SK-N-SH (cell line): ENCODE measurements at regions not wholly inside any gene's neighbourhood (a gene's known extent, or its start where the extent isn't known, plus 50 kb on each side); places are given as distances from the start of the nearest gene placed in this dataset.

ENCODE experiments used
- CTCF ChIA-PET: fragments of 300-600, 350-600 bp; formaldehyde crosslinking; extraction: SDS; loops from one replicate; lab custom pipeline; 2021; lab: Yijun Ruan, JAX
- POLR2A ChIA-PET: fragments of 350-600 bp; sonication (Branson Sonifier 250); formaldehyde crosslinking; extraction: SDS; loops from one replicate; lab custom pipeline; 2020; ENCODE audit warnings: antibody characterized with exemption, inconsistent platforms; lab: Yijun Ruan, JAX
- DNase-seq: peaks from one replicate; pipeline ENCODE4 v3.0.0; 2012
- H2AFZ ChIP-seq: fragments of 200-600 bp; sonication (generic); 2 replicates; pipeline ENCODE4 v1.8.1; 2016; ENCODE audit warnings: antibody characterized with exemption, mild to moderate bottlenecking, low read depth
- H3F3A ChIP-seq: fragments of 200-600 bp; sonication (generic); replicated peaks from 2 replicates; pipeline ENCODE3; 2016; ENCODE audit warnings: antibody characterized with exemption, mild to moderate bottlenecking; ENCODE audit not compliant: insufficient read depth
- H3K27ac ChIP-seq, 2 experiments: fragments of 200-500 bp in 1 of 2; fragments of 200-600 bp in 1 of 2; sonication (Bioruptor generic) in 1 of 2; sonication (generic), shearing (Covaris generic) in 1 of 2; 2 replicates each; pipeline versions ENCODE4 v1.5.1 to v1.6.1; 2014 to 2016; ENCODE audit warnings: low read depth in 2 of 2, inconsistent platforms in 1 of 2, low read length in 1 of 2, mild to moderate bottlenecking in 1 of 2, mixed read lengths in 1 of 2
- H3K27me3 ChIP-seq: fragments of 200-600 bp; sonication (generic), shearing (Covaris generic); 2 replicates; pipeline ENCODE4 v1.6.1; 2016; ENCODE audit warnings: mixed run types; ENCODE audit not compliant: insufficient read depth
- H3K36me3 ChIP-seq, 2 experiments: fragments of 200-500 bp in 1 of 2; fragments of 200-600 bp in 1 of 2; sonication (Bioruptor generic) in 1 of 2; sonication (generic) in 1 of 2; replicated peaks in 1 of 2; 2 replicates each; pipeline versions ENCODE3 to v1.5.1; 2014 to 2016; ENCODE audit warnings: low read length in 1 of 2, mild to moderate bottlenecking in 1 of 2; ENCODE audit not compliant: insufficient read depth in 2 of 2, control insufficient read depth in 1 of 2
- H3K4me1 ChIP-seq, 2 experiments: fragments of 200-500 bp in 1 of 2; fragments of 200-600 bp in 1 of 2; sonication (Bioruptor generic) in 1 of 2; sonication (generic), shearing (Covaris generic) in 1 of 2; 2 replicates each; pipeline versions ENCODE4 v1.5.1 to v1.6.1; 2014 to 2016; ENCODE audit warnings: low read depth in 1 of 2, low read length in 1 of 2, mixed run types in 1 of 2; ENCODE audit not compliant: insufficient read depth in 2 of 2, control insufficient read depth in 1 of 2
- H3K4me2 ChIP-seq: fragments of 200-600 bp; sonication (generic), shearing (Covaris generic); 2 replicates; pipeline ENCODE4 v1.6.1; 2017; ENCODE audit warnings: mixed run types
- H3K4me3 ChIP-seq, 2 experiments: fragments of 200-500 bp in 1 of 2; fragments of 200-600 bp in 1 of 2; sonication (Bioruptor generic) in 1 of 2; sonication (generic), shearing (Covaris generic) in 1 of 2; 2 replicates each; pipeline versions ENCODE4 v1.5.1 to v1.8.1; 2014 to 2016; ENCODE audit warnings: low read depth in 2 of 2, inconsistent platforms in 1 of 2, low read length in 1 of 2, mild to moderate bottlenecking in 1 of 2, mixed read lengths in 1 of 2, moderate library complexity in 1 of 2
- H3K79me2 ChIP-seq: fragments of 200-600 bp; sonication (generic); 2 replicates; pipeline ENCODE4 v1.8.1; 2017; ENCODE audit warnings: mild to moderate bottlenecking; ENCODE audit not compliant: insufficient read depth
- H3K9ac ChIP-seq: fragments of 200-600 bp; sonication (generic); 2 replicates; pipeline ENCODE4 v1.6.1; 2017; ENCODE audit warnings: mixed run types
- H3K9me2 ChIP-seq: fragments of 200-600 bp; sonication (generic); 2 replicates; pipeline ENCODE4 v1.6.1; 2017; ENCODE audit warnings: mixed run types
- H3K9me3 ChIP-seq: fragments of 200-600 bp; sonication (generic); 2 replicates; pipeline ENCODE4 v1.6.1; 2017; ENCODE audit warnings: mixed run types, mild to moderate bottlenecking, moderate library complexity
- H4K20me1 ChIP-seq: fragments of 200-600 bp; sonication (generic); 2 replicates; pipeline ENCODE4 v1.6.1; 2017; ENCODE audit warnings: mild to moderate bottlenecking, mixed run types; ENCODE audit not compliant: insufficient read depth
- ELF1 ChIP-seq: IDR thresholded peaks from 2 replicates; pipeline ENCODE4 v1.4.0; 2012
- EP300 ChIP-seq, 2 experiments: IDR thresholded peaks; 2 replicates each; pipeline versions ENCODE4 v1.4.0 to v1.6.1; 2012; ENCODE audit warnings: borderline replicate concordance in 1 of 2, low read depth in 1 of 2, low read length in 1 of 2
- JUND ChIP-seq: IDR thresholded peaks from 2 replicates; pipeline ENCODE4 v1.4.0; 2012
- RCOR1 ChIP-seq: fragments of 150-350 bp; IDR thresholded peaks from 2 replicates; pipeline ENCODE4 v1.6.1; 2017; ENCODE audit warnings: antibody characterized with exemption, low read length
- REST ChIP-seq: IDR thresholded peaks from 2 replicates; pipeline ENCODE4 v1.6.1; 2012; ENCODE audit warnings: mild to moderate bottlenecking, low read depth, low read length, moderate library complexity
- SMC3 ChIP-seq: IDR thresholded peaks from 2 replicates; pipeline ENCODE4 v1.6.1; 2012; ENCODE audit warnings: low read depth, low read length, improper control_type of control experiment
- TCF12 ChIP-seq: IDR thresholded peaks from 2 replicates; pipeline ENCODE4 v1.4.0; 2012
- WGBS: methylation state at CpG from one replicate; pipeline ENCODE4 v1.1.6; 2017; ENCODE audit warnings: low lambda C conversion rate; 5-methylcytosine and 5-hydroxymethylcytosine counted together
- TF ChIP-seq, protein P1 (sequence below): fragments of 200-600 bp; sonication (generic); IDR thresholded peaks from 2 replicates; pipeline ENCODE4 v1.6.1; 2017; ENCODE audit warnings: antibody characterized with exemption, mild to moderate bottlenecking, moderate library complexity

DNA sequence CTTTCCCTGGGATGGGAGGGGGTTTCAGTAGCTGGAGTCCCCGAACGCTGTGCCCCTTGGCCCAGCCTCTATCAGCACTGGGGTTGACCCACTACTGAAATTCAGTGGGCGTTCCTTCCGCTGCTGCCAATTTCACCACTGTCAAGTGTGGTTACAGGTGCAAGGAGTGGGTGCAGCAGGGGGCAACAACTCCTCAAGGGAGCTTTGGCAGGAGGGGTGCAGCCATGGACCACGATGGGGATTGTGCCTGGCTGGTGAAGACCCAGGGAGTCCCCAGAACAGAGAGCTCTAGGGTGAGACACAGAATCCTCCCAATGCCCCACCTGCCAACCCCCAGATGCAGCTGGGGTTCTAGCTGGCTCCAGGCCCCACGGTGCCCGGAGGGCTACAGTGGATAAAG is 123.5 kb upstream of the SDK2 start (continued):
- TF ChIP-seq, protein P1, sequence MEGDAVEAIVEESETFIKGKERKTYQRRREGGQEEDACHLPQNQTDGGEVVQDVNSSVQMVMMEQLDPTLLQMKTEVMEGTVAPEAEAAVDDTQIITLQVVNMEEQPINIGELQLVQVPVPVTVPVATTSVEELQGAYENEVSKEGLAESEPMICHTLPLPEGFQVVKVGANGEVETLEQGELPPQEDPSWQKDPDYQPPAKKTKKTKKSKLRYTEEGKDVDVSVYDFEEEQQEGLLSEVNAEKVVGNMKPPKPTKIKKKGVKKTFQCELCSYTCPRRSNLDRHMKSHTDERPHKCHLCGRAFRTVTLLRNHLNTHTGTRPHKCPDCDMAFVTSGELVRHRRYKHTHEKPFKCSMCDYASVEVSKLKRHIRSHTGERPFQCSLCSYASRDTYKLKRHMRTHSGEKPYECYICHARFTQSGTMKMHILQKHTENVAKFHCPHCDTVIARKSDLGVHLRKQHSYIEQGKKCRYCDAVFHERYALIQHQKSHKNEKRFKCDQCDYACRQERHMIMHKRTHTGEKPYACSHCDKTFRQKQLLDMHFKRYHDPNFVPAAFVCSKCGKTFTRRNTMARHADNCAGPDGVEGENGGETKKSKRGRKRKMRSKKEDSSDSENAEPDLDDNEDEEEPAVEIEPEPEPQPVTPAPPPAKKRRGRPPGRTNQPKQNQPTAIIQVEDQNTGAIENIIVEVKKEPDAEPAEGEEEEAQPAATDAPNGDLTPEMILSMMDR: no peak

GRCh38 chr17:73768691-73769090 is 124.4 kb upstream of the SDK2 start:
- H2AFZ ChIP-seq: no peak overlapping the region
- no peak overlapping the region for H3K4me2 ChIP-seq
- no peaks in the 10 kb centered on the region for H3K27me3 ChIP-seq
- H3K36me3 ChIP-seq: no peaks in the 10 kb centered on the region
- no peak overlapping the region for H3K9ac ChIP-seq
- no peaks in the 10 kb centered on the region for H4K20me1 ChIP-seq
- H3F3A ChIP-seq: no peaks in the 10 kb centered on the region
- ChIA-PET POLR2A (no interaction called here), CTCF (interaction anchor here (0.6 to 1.3 kb wide), 4 partner anchors 58 to 339 kb away, joined by 3 read pairs; no protein-coding TSS in a partner anchor)
- H3K9me3 ChIP-seq: no peaks in the 10 kb centered on the region
- no peak overlapping the region for H3K4me3 ChIP-seq
- H3K4me1 ChIP-seq: peaks cover 0 to 53% of the 10 kb centered on the region in 2 experiments; a peak in 2 of 4 replicates
- WGBS: 74% methylated on average over 2 of the region's 2 CpGs
- TF ChIP-seq SMC3 (no peak), ELF1 (no peak), TCF12 (no peak)
- TF ChIP-seq, all 33 proteins: peak for 0
- Histone ChIP-seq H3K79me2 (no peaks in the 10 kb centered on the region), H3K9me2 (no peaks in the 10 kb centered on the region), H3K27ac (no peak overlapping the region)
- no peak for DNase-seq

DNA sequence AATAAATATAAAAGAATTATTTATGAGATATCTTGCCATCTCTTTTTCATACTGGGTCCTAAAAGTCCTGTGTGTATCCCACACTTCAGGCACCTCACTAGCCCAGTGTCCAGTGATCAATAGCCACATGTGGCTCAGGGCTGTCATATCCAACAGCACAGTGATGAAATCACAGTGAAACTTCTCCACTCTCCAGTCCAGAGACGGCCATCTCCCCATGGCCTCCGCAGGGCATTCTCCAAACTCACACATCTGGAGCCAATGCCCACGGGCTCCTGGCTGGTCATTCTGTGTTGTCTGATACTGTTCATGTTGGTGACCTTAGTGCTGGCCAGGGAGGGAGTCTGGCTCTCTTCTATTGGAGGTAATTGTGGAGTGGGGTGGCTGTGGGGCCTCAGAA is 125.2 kb upstream of the SDK2 start:
- Histone ChIP-seq H3K9me3 (no peaks in the 10 kb centered on the region), H3K9ac (no peak overlapping the region), H3K4me2 (no peak overlapping the region), H3K9me2 (no peaks in the 10 kb centered on the region), H2AFZ (no peak overlapping the region), H3K4me3 (no peak overlapping the region), H3K79me2 (no peaks in the 10 kb centered on the region), H4K20me1 (no peaks in the 10 kb centered on the region), H3K4me1 (peaks cover 0 to 53% of the 10 kb centered on the region in 2 experiments; a peak in 2 of 4 replicates), H3K36me3 (no peaks in the 10 kb centered on the region), H3F3A (no peaks in the 10 kb centered on the region), H3K27ac (no peak overlapping the region), H3K27me3 (no peaks in the 10 kb centered on the region)
- ChIA-PET CTCF (interaction anchor here (0.6 to 2.1 kb wide), 7 partner anchors 21 to 340 kb away, joined by 3 to 10 read pairs (median 3); no protein-coding TSS in a partner anchor), POLR2A (no interaction called here)
- peak; percentile 58; the same call in 1 of the 2 replicates for TF ChIP-seq RCOR1
- peak in 1 of 2 experiments; percentile 64; a peak in 1 of 4 replicates for TF ChIP-seq EP300 (IDR thresholded peaks at IDR 0.05; ENCODE audit: borderline replicate concordance in 1 of 2, low read depth in 1 of 2, low read length in 1 of 2)
- no peak for TF ChIP-seq JUND
- no peak for TF ChIP-seq REST
- no peak for TF ChIP-seq TCF12
- WGBS: 59% methylated on average over 3 of the region's 3 CpGs
- peak; percentile 64 for DNase-seq
